ENCODE measurements at regions not wholly inside any gene's neighbourhood (a gene's known extent, or its start where the extent isn't known, plus 50 kb on each side); places are given as distances from the start of the nearest gene placed in this dataset.
A peak's percentile ranks its signal among the peaks of the same experiment; 100 is the strongest.

- DNase-seq: peak; percentile 88
Measured at GRCh38 chr10:130737621-130738020, 573.9 kb downstream of the TCERG1L start.

- no peak for DNase-seq
Measured at GRCh38 chr10:130739016-130739756, 572.3 kb downstream of the TCERG1L start.

DNA sequence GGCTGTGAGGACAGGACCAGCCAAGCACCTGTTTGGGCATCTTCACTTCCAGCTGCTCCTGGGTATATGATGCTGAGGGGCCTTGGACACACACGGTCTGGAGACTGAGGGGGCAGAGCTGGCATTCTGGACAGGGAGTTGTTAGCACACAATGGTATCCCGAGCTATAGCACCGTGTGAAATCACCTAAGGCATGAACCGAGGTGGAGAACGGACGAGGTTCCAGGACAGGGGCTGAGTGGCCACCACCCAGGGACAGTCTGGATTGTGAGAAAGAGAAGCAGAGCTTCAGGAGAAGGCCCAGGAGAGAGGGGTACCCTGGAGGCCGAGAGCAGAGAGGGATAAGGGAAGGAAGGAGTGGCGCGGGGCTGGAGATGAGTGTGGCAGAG lies 571.8 kb downstream of the TCERG1L start:
- DNase-seq: no peak

DNA sequence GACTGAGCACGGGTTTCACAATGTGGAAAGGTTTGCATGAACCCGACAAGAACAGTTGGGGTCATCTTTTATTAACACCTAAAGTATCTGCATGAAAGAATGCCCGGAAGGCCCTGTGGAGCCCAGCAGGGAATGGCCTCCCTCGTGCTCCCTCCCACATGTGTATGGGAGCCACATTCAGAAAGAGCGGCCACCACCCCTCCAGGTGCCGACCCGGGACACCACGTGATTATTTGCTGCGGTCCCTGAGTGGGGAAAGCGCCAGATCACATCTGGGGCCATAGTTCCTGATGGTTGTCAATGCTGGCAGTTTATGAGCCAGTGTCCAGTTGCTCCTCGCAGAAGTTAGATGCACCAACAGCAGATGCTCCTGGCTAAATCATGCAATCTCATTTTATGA lies 571.4 kb downstream of the TCERG1L start:
- no peak for DNase-seq

DNA sequence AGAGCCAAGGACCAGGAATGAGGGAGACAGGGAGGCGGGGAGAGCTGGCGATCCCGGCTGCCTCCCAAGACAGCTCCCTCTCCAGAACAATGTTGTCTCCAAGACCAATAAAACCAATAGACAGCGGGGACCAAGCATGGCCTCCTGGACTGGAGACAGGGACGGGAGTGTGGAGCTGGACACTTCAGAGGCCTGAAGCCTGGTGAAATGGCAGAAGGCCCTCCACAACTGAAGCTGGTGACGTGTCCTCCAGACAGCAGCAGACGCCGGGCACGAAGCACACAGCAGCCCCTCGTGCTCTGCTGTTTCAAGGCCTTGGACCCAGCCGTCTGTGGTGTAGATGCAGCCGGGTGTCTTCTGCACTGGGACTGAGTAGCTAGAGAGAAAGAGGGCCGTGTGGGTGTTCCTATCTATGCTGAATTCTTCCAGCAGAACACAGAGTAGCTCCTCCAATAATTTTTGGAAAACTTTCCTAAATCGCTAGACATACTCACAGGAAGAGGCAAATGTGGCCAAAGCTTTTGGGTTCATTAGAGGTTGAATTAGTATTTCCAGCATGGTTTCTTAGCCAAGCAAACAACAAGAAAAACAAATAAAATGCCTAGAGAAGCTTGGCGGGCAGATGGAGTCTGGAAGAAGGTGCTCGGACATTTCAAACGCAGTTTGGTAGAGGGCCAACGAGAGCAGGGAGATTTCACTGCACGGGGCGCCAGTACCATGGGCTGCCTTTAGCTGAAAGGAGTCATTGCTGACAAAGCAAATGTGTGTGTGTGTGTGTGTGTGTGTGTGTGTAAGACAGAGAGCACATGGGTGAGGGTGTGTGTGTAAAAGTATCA lies 570.4 kb downstream of the TCERG1L start:
- no peak for DNase-seq

- no peak for DNase-seq
Measured at GRCh38 chr10:130741901-130742855, 569.3 kb downstream of the TCERG1L start.

GRCh38 chr10:130742941-130743675 lies 568.4 kb downstream of the TCERG1L start:
- DNase-seq: no peak

- no peak for DNase-seq
Measured at GRCh38 chr10:130743751-130744271, 567.7 kb downstream of the TCERG1L start.

DNA sequence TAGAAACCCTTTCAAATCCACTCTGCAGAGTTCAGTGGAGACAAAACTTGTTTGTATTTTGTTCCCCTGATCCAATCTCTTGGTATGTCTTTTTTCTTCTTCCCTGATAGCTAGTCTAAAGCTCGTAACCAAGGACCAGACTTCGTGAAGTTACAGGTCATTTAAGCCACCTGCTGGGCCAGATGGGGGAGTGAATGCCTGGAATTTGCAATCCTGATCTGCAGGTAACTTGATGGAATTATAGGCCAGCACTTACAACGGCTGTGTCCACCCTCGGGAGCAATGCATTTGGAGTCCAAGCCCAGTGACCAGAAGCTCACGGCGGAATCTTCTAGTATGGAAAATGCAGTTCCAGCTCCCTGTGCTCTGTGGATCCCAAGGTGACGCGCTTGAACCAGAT lies 566.9 kb downstream of the TCERG1L start:
- no peak for DNase-seq

DNA sequence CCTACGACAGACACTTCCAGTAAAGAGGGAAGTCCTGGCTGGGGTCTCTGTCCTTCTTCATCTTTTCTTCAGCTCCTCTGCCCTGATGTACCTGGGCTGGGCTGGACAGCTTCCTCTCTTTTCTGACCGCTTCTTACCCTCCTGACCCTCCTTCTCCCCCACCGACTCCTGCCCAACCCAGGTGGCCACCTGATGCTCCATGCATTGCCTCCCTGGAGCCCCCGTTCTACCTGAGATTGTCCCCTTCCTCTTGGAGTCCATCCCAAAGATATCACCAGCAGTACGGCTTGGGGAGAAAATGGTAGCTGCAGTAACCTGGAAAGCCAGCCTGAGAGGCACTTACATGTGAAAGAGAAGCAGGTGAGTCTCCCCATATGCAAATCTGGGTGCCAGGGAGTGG lies 566.3 kb downstream of the TCERG1L start:
- no peak for DNase-seq

DNA sequence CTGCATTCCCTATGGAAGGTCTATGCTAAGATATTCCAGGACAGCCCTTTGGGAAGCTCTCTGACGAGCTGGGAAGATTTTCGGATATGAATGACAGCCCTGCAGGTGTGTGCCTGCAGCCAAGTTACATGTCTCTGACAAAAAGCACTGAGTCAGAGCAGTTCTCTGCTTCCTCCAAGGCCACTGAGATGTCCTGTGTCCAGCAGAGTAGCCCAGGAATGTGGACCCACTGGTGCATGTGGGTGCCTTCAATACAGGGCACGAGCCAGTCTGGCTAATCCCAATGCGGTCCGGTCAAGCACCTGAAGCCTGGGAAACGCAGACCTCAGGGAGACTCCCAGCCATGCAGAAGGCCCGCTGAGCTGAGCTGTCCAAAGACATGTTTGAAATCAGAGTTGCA lies 565.7 kb downstream of the TCERG1L start:
- no peak for DNase-seq

GRCh38 chr10:130746311-130746710 lies 565.2 kb downstream of the TCERG1L start:
- DNase-seq: no peak

- no peak for DNase-seq
Measured at GRCh38 chr10:130747356-130747755, 564.2 kb downstream of the TCERG1L start.

- no peak for DNase-seq
Measured at GRCh38 chr10:130747946-130748345, 563.6 kb downstream of the TCERG1L start.

GRCh38 chr10:130748409-130749057 lies 563.0 kb downstream of the TCERG1L start:
- DNase-seq: no peak

GRCh38 chr10:130749911-130750310 lies 561.6 kb downstream of the TCERG1L start:
- DNase-seq: no peak

GRCh38 chr10:130750441-130750840 lies 561.1 kb downstream of the TCERG1L start:
- DNase-seq: no peak

- DNase-seq: no peak
Measured at GRCh38 chr10:130751106-130751840, 560.2 kb downstream of the TCERG1L start.

GRCh38 chr10:130751851-130752250 lies 559.7 kb downstream of the TCERG1L start:
- DNase-seq: no peak

GRCh38 chr10:130756651-130757050 lies 554.9 kb downstream of the TCERG1L start:
- no peak for DNase-seq

DNA sequence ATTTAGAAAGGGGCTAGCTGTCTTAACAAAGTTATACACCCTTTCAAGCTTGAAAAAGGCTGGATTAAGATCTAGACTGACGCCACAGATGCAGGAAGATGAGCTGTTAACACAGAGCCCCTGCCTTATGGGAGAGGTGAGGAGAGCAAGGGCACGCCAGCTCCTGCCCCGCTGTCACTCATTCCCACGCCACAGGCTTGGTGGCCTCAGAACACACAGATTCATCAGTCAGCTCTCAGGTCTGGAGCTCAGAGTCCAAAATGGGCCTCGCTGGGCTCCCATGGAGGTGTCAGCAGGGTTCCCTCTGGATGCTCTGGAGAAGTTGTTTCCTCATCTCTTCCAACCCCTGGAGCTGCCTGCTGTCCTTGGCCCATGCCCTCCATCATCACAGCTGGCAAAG lies 554.2 kb downstream of the TCERG1L start:
- no peak for DNase-seq

Data from eye (tissue), 1 donor.